GM21825 (cell line): ENCODE measurements at regions not wholly inside any gene's neighbourhood (a gene's known extent, or its start where the extent isn't known, plus 50 kb on each side); places are given as distances from the start of the nearest gene placed in this dataset.

Experiments
- ATAC-seq: cut with Tn5 transposase; IDR thresholded peaks from one replicate; pipeline ENCODE4 v1.9.1; 2021; ENCODE audit warnings: mild to moderate bottlenecking, moderate library complexity; ENCODE audit not compliant: unreplicated experiment

- no peak for ATAC-seq
Measured at GRCh38 chr7:47691988-47692387, 110.1 kb upstream of the TNS3 start.

GRCh38 chr7:47690902-47691558 is 109.1 kb upstream of the TNS3 start:
- ATAC-seq: no peak

- no peak for ATAC-seq
Measured at GRCh38 chr7:47689558-47689957, 107.6 kb upstream of the TNS3 start.

GRCh38 chr7:47688311-47689100 is 106.6 kb upstream of the TNS3 start:
- ATAC-seq: no peak

GRCh38 chr7:47685712-47686376 is 103.9 kb upstream of the TNS3 start:
- no peak for ATAC-seq

- no peak for ATAC-seq
Measured at GRCh38 chr7:47685151-47685550, 103.2 kb upstream of the TNS3 start.

GRCh38 chr7:47684728-47685127 is 102.8 kb upstream of the TNS3 start:
- ATAC-seq: no peak

- ATAC-seq: no peak
Measured at GRCh38 chr7:47683485-47683898, 101.6 kb upstream of the TNS3 start.

GRCh38 chr7:47682874-47683273 is 101.0 kb upstream of the TNS3 start:
- ATAC-seq: no peak

- no peak for ATAC-seq
Measured at GRCh38 chr7:47681249-47681810, 99.4 kb upstream of the TNS3 start.

GRCh38 chr7:47678641-47679380 is 96.9 kb upstream of the TNS3 start:
- no peak for ATAC-seq

- ATAC-seq: no peak
Measured at GRCh38 chr7:47677664-47678063, 95.8 kb upstream of the TNS3 start.

- ATAC-seq: no peak
Measured at GRCh38 chr7:47677093-47677492, 95.2 kb upstream of the TNS3 start.

- ATAC-seq: no peak
Measured at GRCh38 chr7:47672977-47673381, 91.1 kb upstream of the TNS3 start.

GRCh38 chr7:47672271-47672791 is 90.4 kb upstream of the TNS3 start:
- no peak for ATAC-seq

GRCh38 chr7:47671358-47671757 is 89.4 kb upstream of the TNS3 start:
- ATAC-seq: no peak

- peak; percentile 81 for ATAC-seq
Measured at GRCh38 chr7:47670729-47671128, 88.8 kb upstream of the TNS3 start.

- ATAC-seq: no peak
Measured at GRCh38 chr7:47669901-47670384, 88.0 kb upstream of the TNS3 start.

GRCh38 chr7:47669178-47669891 is 87.4 kb upstream of the TNS3 start:
- peak; percentile 75 for ATAC-seq
